Caco-2 (cell line): ENCODE measurements at regions not wholly inside any gene's neighbourhood (a gene's known extent, or its start where the extent isn't known, plus 50 kb on each side); places are given as distances from the start of the nearest gene placed in this dataset.
"Not testable (repeated sequence)": the region's sequence is repeated elsewhere in the genome, so short reads cannot be mapped to it uniquely, and the experiment has no call there.

ENCODE experiments used
- BruUV-seq: library from RNA; stranded (reverse); fragments of 400-500 nt; replicated peaks from 2 replicates; lab custom pipeline; 2021; lab: Mats Ljungman, UMichigan
- CTCF ChIA-PET: fragments of 300-600 bp; sonication (Branson Sonifier 250); formaldehyde crosslinking; loops from one replicate; lab custom pipeline; 2022; ENCODE audit warnings: antibody characterized with exemption; lab: Charles Lee
- POLR2A ChIA-PET: fragments of 300-600 bp; sonication (Branson Sonifier 250); formaldehyde crosslinking; loops from one replicate; lab custom pipeline; 2022; ENCODE audit warnings: antibody characterized with exemption; lab: Charles Lee
- DNase-seq, 2 experiments: peaks; one replicate each; pipeline versions ENCODE4 v3.0.0 to v3.0.0-alpha.2; 2020 to 2022
- H3K27me3 ChIP-seq: replicated peaks from 2 replicates; pipeline ENCODE4 v1.6.0; 2011; ENCODE audit warnings: low read length; ENCODE audit not compliant: control insufficient read depth, insufficient read depth
- H3K36me3 ChIP-seq: 2 replicates; pipeline ENCODE4 v1.5.1; 2011; ENCODE audit warnings: low read length; ENCODE audit not compliant: control insufficient read depth, insufficient read depth
- H3K4me1 ChIP-seq: fragments of 250-450 bp; sonication (Bioruptor Pico); 2 replicates; pipeline ENCODE4 v1.5.1; 2020; ENCODE audit warnings: mild to moderate bottlenecking
- H3K4me3 ChIP-seq: 2 replicates; pipeline ENCODE4 v1.5.1; 2011; ENCODE audit warnings: low read depth, mild to moderate bottlenecking, control low read depth, low read length
- H3K9me3 ChIP-seq: fragments of 250-450 bp; sonication (Bioruptor Pico); 2 replicates; pipeline ENCODE4 v1.5.1; 2020; ENCODE audit warnings: mild to moderate bottlenecking, moderate library complexity
- H3K27ac Mint-ChIP-seq: one replicate; pipeline ENCODE4 v1.8.0; 2022; ENCODE audit warnings: mixed read lengths; ENCODE audit not compliant: unreplicated experiment
- H3K27me3 Mint-ChIP-seq: one replicate; pipeline ENCODE4 v1.8.0; 2022; ENCODE audit warnings: mixed read lengths; ENCODE audit not compliant: insufficient read depth, unreplicated experiment
- H3K36me3 Mint-ChIP-seq: one replicate; pipeline ENCODE4 v1.8.0; 2022; ENCODE audit warnings: mild to moderate bottlenecking, mixed read lengths; ENCODE audit not compliant: insufficient read depth, unreplicated experiment
- H3K4me1 Mint-ChIP-seq: one replicate; pipeline ENCODE4 v1.8.0; 2022; ENCODE audit warnings: low read depth, mixed read lengths; ENCODE audit not compliant: unreplicated experiment
- H3K4me3 Mint-ChIP-seq: one replicate; pipeline ENCODE4 v1.8.0; 2022; ENCODE audit warnings: mild to moderate bottlenecking, moderate library complexity, mixed read lengths; ENCODE audit not compliant: unreplicated experiment
- H3K9me3 Mint-ChIP-seq: one replicate; pipeline ENCODE4 v1.8.0; 2022; ENCODE audit warnings: mixed read lengths; ENCODE audit not compliant: unreplicated experiment
- intact Hi-C: fragments of 100-400 bp; cut with micrococcal nuclease; formaldehyde crosslinking; loops from one replicate; pipeline ENCODE4 v1.10.0; 2022; ENCODE audit not compliant: unreplicated experiment

DNA sequence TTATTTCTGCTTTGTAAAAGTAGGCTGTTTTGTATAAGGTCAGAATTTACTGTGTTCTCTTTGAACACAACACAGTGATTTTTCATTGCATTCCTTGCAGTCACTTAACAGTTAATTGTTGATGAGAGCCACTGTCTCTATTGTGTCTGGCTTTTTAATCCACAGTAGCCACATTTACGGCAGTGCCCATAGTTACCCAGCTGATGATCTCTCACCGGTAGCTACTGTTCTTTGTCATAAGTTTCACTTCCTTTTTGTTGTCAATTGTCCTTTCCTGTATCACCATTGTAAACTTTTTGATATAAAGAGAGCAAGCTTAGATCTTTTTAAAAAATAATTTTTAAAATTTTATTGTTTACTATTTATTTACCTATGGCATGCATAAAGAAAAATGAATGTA lies 669.2 kb downstream of the PRIM2 start:
- H3K4me1 Mint-ChIP-seq, DNase-seq, CTCF ChIA-PET, H3K4me3 Mint-ChIP-seq, H3K9me3 ChIP-seq, H3K36me3 ChIP-seq, POLR2A ChIA-PET, BruUV-seq, H3K9me3 Mint-ChIP-seq, H3K4me3 ChIP-seq, H3K36me3 Mint-ChIP-seq, H3K27me3 ChIP-seq, H3K27ac Mint-ChIP-seq, H3K4me1 ChIP-seq, H3K27me3 Mint-ChIP-seq, intact Hi-C loops: not testable (repeated sequence)

DNA sequence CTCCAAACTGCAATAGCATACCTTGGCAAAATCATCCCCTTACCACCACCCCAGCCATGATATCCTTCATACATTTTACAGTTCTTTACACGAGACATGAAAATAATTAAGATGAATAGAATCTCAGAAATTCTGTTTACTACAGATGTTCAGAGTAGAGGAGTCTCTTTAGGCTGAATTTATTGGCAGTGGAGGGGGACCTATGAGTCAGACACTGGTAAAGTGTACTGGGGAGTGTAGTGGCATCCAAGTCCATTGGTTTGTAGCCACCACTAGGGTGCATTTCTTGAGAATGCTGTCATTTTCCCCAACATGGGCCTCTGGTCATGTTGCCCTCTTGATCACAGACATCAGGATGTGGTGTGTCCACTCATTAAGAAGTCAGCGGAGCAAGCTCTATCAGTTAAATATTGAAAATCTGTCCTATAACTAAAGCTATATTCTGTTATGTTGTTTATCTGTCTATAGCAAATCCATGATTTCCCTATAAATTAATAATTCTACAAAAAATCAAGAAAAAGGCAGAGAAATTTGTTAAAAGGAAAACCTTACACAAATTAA lies 672.2 kb downstream of the PRIM2 start:
- H3K4me1 Mint-ChIP-seq, CTCF ChIA-PET, intact Hi-C loops, H3K4me1 ChIP-seq, H3K27ac Mint-ChIP-seq, H3K4me3 ChIP-seq, H3K9me3 ChIP-seq, DNase-seq, H3K36me3 ChIP-seq, H3K36me3 Mint-ChIP-seq, BruUV-seq, H3K27me3 ChIP-seq, H3K4me3 Mint-ChIP-seq, POLR2A ChIA-PET, H3K9me3 Mint-ChIP-seq, H3K27me3 Mint-ChIP-seq: not testable (repeated sequence)

DNA sequence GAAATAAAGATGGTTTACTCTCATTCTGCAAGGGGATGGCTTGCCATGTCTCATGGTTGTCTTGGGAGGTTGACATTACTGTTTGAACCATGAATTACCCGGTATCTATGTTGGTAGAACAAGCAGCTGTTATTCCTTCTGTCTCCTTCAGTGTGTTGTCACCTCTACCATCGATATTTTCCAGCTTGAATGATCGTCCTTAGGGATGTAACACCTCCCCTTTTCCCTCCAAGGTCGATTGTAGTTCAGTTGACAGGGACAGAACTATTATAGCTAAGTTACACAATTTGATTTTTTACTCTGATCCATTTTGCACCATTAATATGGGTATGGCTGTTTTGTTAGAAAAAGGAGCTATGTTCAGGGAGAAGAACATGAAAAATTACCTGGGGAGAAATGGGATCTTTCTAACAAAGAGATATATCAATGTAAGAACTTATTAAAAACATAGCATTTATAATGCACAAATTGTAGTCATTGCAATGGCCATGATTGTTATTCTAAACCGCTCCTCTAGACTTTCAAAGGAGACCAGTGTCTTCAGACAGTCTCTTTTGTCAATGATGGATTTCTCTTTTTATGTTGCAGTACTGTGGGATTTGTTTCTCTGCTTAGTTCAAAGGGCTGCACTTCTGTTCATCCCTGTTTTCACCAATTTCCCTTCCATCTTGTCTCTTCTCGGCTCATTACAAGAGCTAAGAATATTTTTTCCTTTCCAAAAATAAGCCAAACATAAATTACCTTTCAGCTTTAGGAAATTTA lies 681.6 kb downstream of the PRIM2 start:
- H3K9me3 Mint-ChIP-seq, DNase-seq, H3K4me3 ChIP-seq, POLR2A ChIA-PET, CTCF ChIA-PET, BruUV-seq, H3K4me1 ChIP-seq, H3K36me3 ChIP-seq, H3K27me3 ChIP-seq, H3K9me3 ChIP-seq, H3K4me1 Mint-ChIP-seq, H3K27me3 Mint-ChIP-seq, intact Hi-C loops, H3K4me3 Mint-ChIP-seq, H3K27ac Mint-ChIP-seq, H3K36me3 Mint-ChIP-seq: not testable (repeated sequence)

DNA sequence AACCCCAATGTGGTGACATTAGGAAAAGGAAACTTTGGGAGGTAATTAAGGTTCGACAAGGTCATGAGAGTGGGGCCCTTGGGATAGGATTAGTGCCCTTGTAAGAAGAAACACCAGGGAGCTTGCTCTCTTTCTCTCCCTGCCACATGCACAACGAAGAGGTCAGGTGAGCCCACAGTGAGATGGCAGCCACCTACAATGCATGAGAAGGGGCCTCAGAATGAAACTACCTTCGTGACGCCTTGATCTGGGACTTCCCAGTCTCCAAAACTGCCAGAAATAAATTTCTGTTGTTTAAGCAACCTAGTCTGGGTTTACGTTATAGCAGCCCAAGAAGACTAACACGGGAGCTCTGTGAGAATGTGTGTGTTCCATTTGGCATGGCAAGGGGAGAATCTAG lies 682.8 kb downstream of the PRIM2 start:
- H3K9me3 ChIP-seq, intact Hi-C loops, H3K4me3 Mint-ChIP-seq, H3K9me3 Mint-ChIP-seq, H3K36me3 ChIP-seq, H3K27me3 Mint-ChIP-seq, H3K27ac Mint-ChIP-seq, CTCF ChIA-PET, H3K4me1 Mint-ChIP-seq, DNase-seq, H3K4me3 ChIP-seq, H3K4me1 ChIP-seq, H3K36me3 Mint-ChIP-seq, H3K27me3 ChIP-seq, BruUV-seq, POLR2A ChIA-PET: not testable (repeated sequence)
